ENCODE measurements at regions not wholly inside any gene's neighbourhood (a gene's known extent, or its start where the extent isn't known, plus 50 kb on each side); places are given as distances from the start of the nearest gene placed in this dataset.

DNA sequence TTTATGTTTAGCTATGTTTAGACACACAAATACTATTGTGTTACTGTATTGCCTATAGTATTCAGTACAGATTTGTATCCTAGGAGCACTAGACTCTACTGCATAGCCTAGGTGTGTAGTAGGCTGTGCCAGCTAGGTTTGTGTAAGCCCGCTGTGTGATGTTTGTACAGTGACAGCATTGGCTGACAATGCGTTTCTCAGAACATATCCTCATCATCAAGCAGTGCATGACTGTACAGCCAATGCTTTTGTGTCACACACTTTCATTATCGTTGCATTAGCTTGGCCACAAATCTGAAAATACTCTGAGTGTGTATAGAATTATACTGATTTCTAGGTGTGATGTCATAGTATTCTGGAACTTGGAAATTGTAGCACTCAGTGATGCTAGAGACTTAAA lies 63.4 kb downstream of the CLDN34 start:
- POLR2A ChIA-PET: no interaction called here

DNA sequence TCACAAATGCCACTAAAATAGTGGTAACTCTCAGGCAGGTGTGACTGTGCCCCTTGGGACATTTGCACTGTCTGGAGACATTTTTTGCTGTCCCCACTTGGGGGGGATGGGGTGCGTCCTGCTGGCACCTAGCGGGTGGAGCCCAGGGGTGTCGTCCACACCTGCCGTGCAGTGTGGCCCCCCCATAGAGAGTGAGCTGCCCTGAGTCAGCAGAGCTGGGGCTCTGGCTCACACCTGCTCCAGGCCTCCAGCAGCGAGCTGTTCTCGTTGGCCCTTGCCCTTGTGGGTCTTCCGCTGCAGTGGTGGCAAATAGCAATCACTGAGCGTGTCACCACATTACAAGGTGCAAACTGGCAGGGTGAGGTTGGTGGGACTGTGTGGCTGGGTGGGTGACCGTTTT lies 64.6 kb downstream of the CLDN34 start:
- H3K4me1 Mint-ChIP-seq (ENCODE audit: low read depth, unreplicated experiment): peaks cover 20% of the 10 kb centered on the region
- H3K4me3 Mint-ChIP-seq (ENCODE audit: unreplicated experiment): peak overlapping the region; percentile 42
- Histone ChIP-seq H3K4me1 (peaks cover 21% of the 10 kb centered on the region), H3K36me3 (ENCODE audit: control insufficient read depth, insufficient read depth, low read length) (no peaks in the 10 kb centered on the region), H3K4me3 (ENCODE audit: low read depth, low read length) (no peak overlapping the region), H3K27me3 (replicated peaks; ENCODE audit: control insufficient read depth, insufficient read depth, low read length) (no peaks in the 10 kb centered on the region), H3K9me3 (no peaks in the 10 kb centered on the region)
- H3K9me3 Mint-ChIP-seq (ENCODE audit: unreplicated experiment): no peaks in the 10 kb centered on the region
- H3K27me3 Mint-ChIP-seq (ENCODE audit: insufficient read depth, unreplicated experiment): no peaks in the 10 kb centered on the region
- ChIA-PET CTCF (no interaction called here), POLR2A (no interaction called here)
- intact Hi-C loops (cut with micrococcal nuclease; ENCODE audit: unreplicated experiment): no loop called here
- no peak for DNase-seq
- TF ChIP-seq, protein P1, sequence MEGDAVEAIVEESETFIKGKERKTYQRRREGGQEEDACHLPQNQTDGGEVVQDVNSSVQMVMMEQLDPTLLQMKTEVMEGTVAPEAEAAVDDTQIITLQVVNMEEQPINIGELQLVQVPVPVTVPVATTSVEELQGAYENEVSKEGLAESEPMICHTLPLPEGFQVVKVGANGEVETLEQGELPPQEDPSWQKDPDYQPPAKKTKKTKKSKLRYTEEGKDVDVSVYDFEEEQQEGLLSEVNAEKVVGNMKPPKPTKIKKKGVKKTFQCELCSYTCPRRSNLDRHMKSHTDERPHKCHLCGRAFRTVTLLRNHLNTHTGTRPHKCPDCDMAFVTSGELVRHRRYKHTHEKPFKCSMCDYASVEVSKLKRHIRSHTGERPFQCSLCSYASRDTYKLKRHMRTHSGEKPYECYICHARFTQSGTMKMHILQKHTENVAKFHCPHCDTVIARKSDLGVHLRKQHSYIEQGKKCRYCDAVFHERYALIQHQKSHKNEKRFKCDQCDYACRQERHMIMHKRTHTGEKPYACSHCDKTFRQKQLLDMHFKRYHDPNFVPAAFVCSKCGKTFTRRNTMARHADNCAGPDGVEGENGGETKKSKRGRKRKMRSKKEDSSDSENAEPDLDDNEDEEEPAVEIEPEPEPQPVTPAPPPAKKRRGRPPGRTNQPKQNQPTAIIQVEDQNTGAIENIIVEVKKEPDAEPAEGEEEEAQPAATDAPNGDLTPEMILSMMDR (IDR thresholded peaks at IDR 0.05; ENCODE audit: insufficient read depth in 1 of 2, low read depth in 1 of 2, low read length in 1 of 2, severe bottlenecking in 1 of 2, unreplicated experiment in 1 of 2): no peak
- no TSS peak for BruUV-seq (replicated peaks)
- H3K36me3 Mint-ChIP-seq (ENCODE audit: insufficient read depth, unreplicated experiment): peaks cover 6% of the 10 kb centered on the region
- H3K27ac Mint-ChIP-seq (ENCODE audit: unreplicated experiment): peak overlapping the region; percentile 83

More for the DNA sequence above, 63.4 kb downstream of the CLDN34 start:
- DNase-seq: no peak
- Mint-ChIP-seq H3K36me3 (ENCODE audit: insufficient read depth, unreplicated experiment) (peaks cover 6% of the 10 kb centered on the region), H3K4me1 (ENCODE audit: low read depth, unreplicated experiment) (peaks cover 20% of the 10 kb centered on the region), H3K27me3 (ENCODE audit: insufficient read depth, unreplicated experiment) (no peaks in the 10 kb centered on the region), H3K4me3 (ENCODE audit: unreplicated experiment) (no peak overlapping the region), H3K9me3 (ENCODE audit: unreplicated experiment) (no peaks in the 10 kb centered on the region), H3K27ac (ENCODE audit: unreplicated experiment) (peak overlapping the region; percentile 83)
- H3K27me3 ChIP-seq (replicated peaks; ENCODE audit: control insufficient read depth, insufficient read depth, low read length): no peaks in the 10 kb centered on the region
- CTCF ChIA-PET: no interaction called here
- intact Hi-C loops (cut with micrococcal nuclease; ENCODE audit: unreplicated experiment): no loop called here
- no TSS peak for BruUV-seq (replicated peaks)
- H3K4me1 ChIP-seq: peaks cover 21% of the 10 kb centered on the region
- no peak overlapping the region for H3K4me3 ChIP-seq (ENCODE audit: low read depth, low read length)
- no peaks in the 10 kb centered on the region for H3K36me3 ChIP-seq (ENCODE audit: control insufficient read depth, insufficient read depth, low read length)
- no peaks in the 10 kb centered on the region for H3K9me3 ChIP-seq
- TF ChIP-seq, protein P1 (IDR thresholded peaks at IDR 0.05; ENCODE audit: insufficient read depth in 1 of 2, low read depth in 1 of 2, low read length in 1 of 2, severe bottlenecking in 1 of 2, unreplicated experiment in 1 of 2): no peak

DNA sequence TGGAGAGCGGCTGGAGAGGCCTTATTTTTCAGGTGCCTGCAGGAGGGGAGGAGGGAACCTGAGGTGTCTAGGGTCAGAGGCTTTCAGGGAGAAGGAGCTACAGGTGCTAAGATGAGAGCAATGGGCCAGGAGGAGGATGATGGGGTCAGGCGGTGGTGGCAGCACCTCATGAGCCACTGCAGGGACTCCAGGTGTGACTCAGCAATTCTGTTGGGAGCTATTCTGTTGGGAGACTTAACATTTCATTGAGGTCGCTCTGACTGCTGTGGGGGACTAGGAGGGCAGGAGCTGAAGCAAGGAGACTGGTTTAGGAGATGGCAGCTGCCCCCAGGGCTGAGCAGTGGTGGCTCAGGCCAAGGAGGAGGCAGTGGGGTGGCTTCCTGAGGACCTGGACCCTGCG lies 65.0 kb downstream of the CLDN34 start:
- CTCF ChIA-PET: no interaction called here

More for the DNA sequence above, 65.0 kb downstream of the CLDN34 start:
- TF ChIP-seq, protein P1 (IDR thresholded peaks at IDR 0.05; ENCODE audit: insufficient read depth in 1 of 2, low read depth in 1 of 2, low read length in 1 of 2, severe bottlenecking in 1 of 2, unreplicated experiment in 1 of 2): no peak
- POLR2A ChIA-PET: no interaction called here
- peaks cover 6% of the 10 kb centered on the region for H3K36me3 Mint-ChIP-seq (ENCODE audit: insufficient read depth, unreplicated experiment)
- Histone ChIP-seq H3K27me3 (replicated peaks; ENCODE audit: control insufficient read depth, insufficient read depth, low read length) (no peaks in the 10 kb centered on the region), H3K4me1 (peaks cover 21% of the 10 kb centered on the region), H3K9me3 (no peaks in the 10 kb centered on the region), H3K36me3 (ENCODE audit: control insufficient read depth, insufficient read depth, low read length) (no peaks in the 10 kb centered on the region), H3K4me3 (ENCODE audit: low read depth, low read length) (no peak overlapping the region)
- peaks cover 20% of the 10 kb centered on the region for H3K4me1 Mint-ChIP-seq (ENCODE audit: low read depth, unreplicated experiment)
- no peak for DNase-seq
- no peaks in the 10 kb centered on the region for H3K27me3 Mint-ChIP-seq (ENCODE audit: insufficient read depth, unreplicated experiment)
- H3K9me3 Mint-ChIP-seq (ENCODE audit: unreplicated experiment): no peaks in the 10 kb centered on the region
- peak overlapping the region; percentile 83 for H3K27ac Mint-ChIP-seq (ENCODE audit: unreplicated experiment)
- H3K4me3 Mint-ChIP-seq (ENCODE audit: unreplicated experiment): peak overlapping the region; percentile 42
- BruUV-seq (replicated peaks): no TSS peak
- intact Hi-C loops (cut with micrococcal nuclease; ENCODE audit: unreplicated experiment): no loop called here

Measured in Caco-2 (cell line).